ENCODE measurements at regions not wholly inside any gene's neighbourhood (a gene's known extent, or its start where the extent isn't known, plus 50 kb on each side); places are given as distances from the start of the nearest gene placed in this dataset.

GRCh38 chr18:64653068-64653467 lies 504.2 kb upstream of the LINC00305 start:
- H3K4me3 ChIP-seq (replicated peaks in 1 of 4; ENCODE audit: control extremely low read depth in 1 of 4, insufficient read depth in 1 of 4, low read depth in 3 of 4, low read length in 4 of 4), result no peak overlapping the region
- DNase-seq (ENCODE audit: low read depth in 2 of 2), result no peak
- no peaks in the 10 kb centered on the region for H3K36me3 ChIP-seq (ENCODE audit: control insufficient read depth, insufficient read depth, low read length)
- no peaks in the 10 kb centered on the region for H4K20me1 ChIP-seq (ENCODE audit: control insufficient read depth, extremely low read depth, insufficient read depth, low read length)
- no peak overlapping the region for H3K27ac ChIP-seq (ENCODE audit: insufficient read depth, low read length)
- no peaks in the 10 kb centered on the region for H3K4me1 ChIP-seq (ENCODE audit: control insufficient read depth, extremely low read depth, insufficient read depth, low read length)
- TF ChIP-seq CTCF (conservative IDR thresholded peaks at IDR 0.05 in 1 of 2, IDR thresholded peaks at IDR 0.05 in 1 of 2; ENCODE audit: low read depth in 1 of 2, low read length in 2 of 2), result no peak
- no peak for TF ChIP-seq EZH2 (IDR thresholded peaks at IDR 0.05; ENCODE audit: low read length, missing control alignments)
- no peaks in the 10 kb centered on the region for H3K27me3 ChIP-seq (ENCODE audit: control insufficient read depth, insufficient read depth, low read length)
- H2AFZ ChIP-seq (ENCODE audit: low read length), result no peak overlapping the region
- no peak overlapping the region for H3K4me2 ChIP-seq (ENCODE audit: extremely low read depth, insufficient read depth, low read length)
- no peaks in the 10 kb centered on the region for H3K9me3 ChIP-seq (ENCODE audit: control insufficient read depth, insufficient read depth, low read depth, low read length)
- no peak overlapping the region for H3K9ac ChIP-seq (ENCODE audit: insufficient read depth, low read length)
- no peaks in the 10 kb centered on the region for H3K79me2 ChIP-seq (ENCODE audit: control insufficient read depth, insufficient read depth, low read length)

GRCh38 chr18:64650068-64650467 lies 501.2 kb upstream of the LINC00305 start:
- Histone ChIP-seq H3K36me3 (ENCODE audit: control insufficient read depth, insufficient read depth, low read length) (no peaks in the 10 kb centered on the region), H3K9me3 (ENCODE audit: control insufficient read depth, insufficient read depth, low read depth, low read length) (peaks cover 1% of the 10 kb centered on the region), H3K9ac (ENCODE audit: insufficient read depth, low read length) (no peak overlapping the region), H4K20me1 (ENCODE audit: control insufficient read depth, extremely low read depth, insufficient read depth, low read length) (no peaks in the 10 kb centered on the region), H3K4me3 (replicated peaks in 1 of 4; ENCODE audit: control extremely low read depth in 1 of 4, insufficient read depth in 1 of 4, low read depth in 3 of 4, low read length in 4 of 4) (no peak overlapping the region), H3K4me2 (ENCODE audit: extremely low read depth, insufficient read depth, low read length) (no peak overlapping the region), H3K27ac (ENCODE audit: insufficient read depth, low read length) (no peak overlapping the region), H3K27me3 (ENCODE audit: control insufficient read depth, insufficient read depth, low read length) (no peaks in the 10 kb centered on the region), H3K4me1 (ENCODE audit: control insufficient read depth, extremely low read depth, insufficient read depth, low read length) (no peaks in the 10 kb centered on the region), H3K79me2 (ENCODE audit: control insufficient read depth, insufficient read depth, low read length) (no peaks in the 10 kb centered on the region), H2AFZ (ENCODE audit: low read length) (no peak overlapping the region)
- TF ChIP-seq CTCF (conservative IDR thresholded peaks at IDR 0.05 in 1 of 2, IDR thresholded peaks at IDR 0.05 in 1 of 2; ENCODE audit: low read depth in 1 of 2, low read length in 2 of 2) (no peak), EZH2 (IDR thresholded peaks at IDR 0.05; ENCODE audit: low read length, missing control alignments) (no peak)
- no peak for DNase-seq (ENCODE audit: low read depth in 2 of 2)

- no peak overlapping the region for H3K4me3 ChIP-seq (replicated peaks in 1 of 4; ENCODE audit: control extremely low read depth in 1 of 4, insufficient read depth in 1 of 4, low read depth in 3 of 4, low read length in 4 of 4)
- H2AFZ ChIP-seq (ENCODE audit: low read length), result no peak overlapping the region
- H3K4me1 ChIP-seq (ENCODE audit: control insufficient read depth, extremely low read depth, insufficient read depth, low read length), result no peaks in the 10 kb centered on the region
- H3K9me3 ChIP-seq (ENCODE audit: control insufficient read depth, insufficient read depth, low read depth, low read length), result peaks cover 1% of the 10 kb centered on the region
- DNase-seq (ENCODE audit: low read depth in 2 of 2), result no peak
- no peaks in the 10 kb centered on the region for H3K27me3 ChIP-seq (ENCODE audit: control insufficient read depth, insufficient read depth, low read length)
- no peaks in the 10 kb centered on the region for H3K36me3 ChIP-seq (ENCODE audit: control insufficient read depth, insufficient read depth, low read length)
- H3K79me2 ChIP-seq (ENCODE audit: control insufficient read depth, insufficient read depth, low read length), result no peaks in the 10 kb centered on the region
- no peaks in the 10 kb centered on the region for H4K20me1 ChIP-seq (ENCODE audit: control insufficient read depth, extremely low read depth, insufficient read depth, low read length)
- TF ChIP-seq CTCF (conservative IDR thresholded peaks at IDR 0.05 in 1 of 2, IDR thresholded peaks at IDR 0.05 in 1 of 2; ENCODE audit: low read depth in 1 of 2, low read length in 2 of 2), result no peak
- TF ChIP-seq EZH2 (IDR thresholded peaks at IDR 0.05; ENCODE audit: low read length, missing control alignments), result no peak
- no peak overlapping the region for H3K9ac ChIP-seq (ENCODE audit: insufficient read depth, low read length)
- H3K27ac ChIP-seq (ENCODE audit: insufficient read depth, low read length), result no peak overlapping the region
- H3K4me2 ChIP-seq (ENCODE audit: extremely low read depth, insufficient read depth, low read length), result no peak overlapping the region
Observed at GRCh38 chr18:64645753-64646152, 496.9 kb upstream of the LINC00305 start.

Measured in fibroblast of lung (primary cell).